Choroid plexus epithelial cell (primary cell): ENCODE measurements at regions not wholly inside any gene's neighbourhood (a gene's known extent, or its start where the extent isn't known, plus 50 kb on each side); places are given as distances from the start of the nearest gene placed in this dataset.

Experiments
- DNase-seq: peaks from one replicate; pipeline ENCODE4 v3.0.0-alpha.2; 2010; ENCODE audit warnings: low read depth
- H3K4me3 ChIP-seq: 2 replicates; pipeline ENCODE4 v1.5.1; 2011; ENCODE audit warnings: low read depth, mild to moderate bottlenecking, control low read depth, low read length, moderate library complexity
- CTCF ChIP-seq: conservative IDR thresholded peaks from 2 replicates; pipeline ENCODE4 v1.5.1; 2011; ENCODE audit warnings: low read depth, mild to moderate bottlenecking, control low read depth, inconsistent platforms, low read length, moderate library complexity

GRCh38 chr4:95675623-95676022 is 126.8 kb upstream of the UNC5C start:
- no peak for DNase-seq
- no peak overlapping the region for H3K4me3 ChIP-seq
- TF ChIP-seq CTCF: no peak

GRCh38 chr4:95674521-95674981 is 125.8 kb upstream of the UNC5C start:
- DNase-seq: no peak
- H3K4me3 ChIP-seq: no peak overlapping the region
- no peak for TF ChIP-seq CTCF

- no peak for DNase-seq
- TF ChIP-seq CTCF: no peak
- H3K4me3 ChIP-seq: no peak overlapping the region
Observed at GRCh38 chr4:95672811-95673210, 124.0 kb upstream of the UNC5C start.

GRCh38 chr4:95660719-95661118 is 111.9 kb upstream of the UNC5C start:
- TF ChIP-seq CTCF: no peak

GRCh38 chr4:95651891-95652290 is 103.1 kb upstream of the UNC5C start:
- no peak for DNase-seq
- H3K4me3 ChIP-seq: no peak overlapping the region
- TF ChIP-seq CTCF: no peak

More at GRCh38 chr4:95660719-95661118, 111.9 kb upstream of the UNC5C start:
- DNase-seq: no peak
- H3K4me3 ChIP-seq: no peak overlapping the region

- DNase-seq: no peak
- TF ChIP-seq CTCF: no peak
- H3K4me3 ChIP-seq: no peak overlapping the region
Observed at GRCh38 chr4:95644417-95644816, 95.6 kb upstream of the UNC5C start.

GRCh38 chr4:95643627-95644026 is 94.9 kb upstream of the UNC5C start:
- no peak for TF ChIP-seq CTCF
- DNase-seq: no peak

More at GRCh38 chr4:95643627-95644026, 94.9 kb upstream of the UNC5C start:
- no peak overlapping the region for H3K4me3 ChIP-seq
